ENCODE measurements at regions not wholly inside any gene's neighbourhood (a gene's known extent, or its start where the extent isn't known, plus 50 kb on each side); places are given as distances from the start of the nearest gene placed in this dataset.
"Not testable (repeated sequence)": the region's sequence is repeated elsewhere in the genome, so short reads cannot be mapped to it uniquely, and the experiment has no call there.

GRCh38 chr1:243962541-243962940 lies 88.5 kb upstream of the ZBTB18 start:
- TF ChIP-seq CTCF (conservative IDR thresholded peaks at IDR 0.05; ENCODE audit: low read length): no peak
- H3K4me3 ChIP-seq (ENCODE audit: low read length): no peak overlapping the region
- DNase-seq (ENCODE audit: low read depth): no peak

GRCh38 chr1:243959998-243960397 lies 91.1 kb upstream of the ZBTB18 start:
- DNase-seq (ENCODE audit: low read depth): no peak
- H3K4me3 ChIP-seq (ENCODE audit: low read length): no peak overlapping the region
- no peak for TF ChIP-seq CTCF (conservative IDR thresholded peaks at IDR 0.05; ENCODE audit: low read length)

GRCh38 chr1:243957141-243957540 lies 93.9 kb upstream of the ZBTB18 start:
- no peak for TF ChIP-seq CTCF (conservative IDR thresholded peaks at IDR 0.05; ENCODE audit: low read length)
- no peak overlapping the region for H3K4me3 ChIP-seq (ENCODE audit: low read length)

GRCh38 chr1:243956450-243956849 lies 94.6 kb upstream of the ZBTB18 start:
- DNase-seq (ENCODE audit: low read depth): peak; percentile 41
- no peak for TF ChIP-seq CTCF (conservative IDR thresholded peaks at IDR 0.05; ENCODE audit: low read length)
- no peak overlapping the region for H3K4me3 ChIP-seq (ENCODE audit: low read length)

More at GRCh38 chr1:243957141-243957540, 93.9 kb upstream of the ZBTB18 start:
- DNase-seq (ENCODE audit: low read depth): no peak

GRCh38 chr1:243951207-243951606 lies 99.9 kb upstream of the ZBTB18 start:
- DNase-seq (ENCODE audit: low read depth); H3K4me3 ChIP-seq (ENCODE audit: low read length): not testable (repeated sequence)

- no peak overlapping the region for H3K4me3 ChIP-seq (ENCODE audit: low read length)
- DNase-seq (ENCODE audit: low read depth): peak; percentile 76
- TF ChIP-seq CTCF (conservative IDR thresholded peaks at IDR 0.05; ENCODE audit: low read length): no peak
Observed at GRCh38 chr1:243950166-243950565, 100.1 kb upstream of the AKT3 start.

GRCh38 chr1:243946946-243947345 lies 96.9 kb upstream of the AKT3 start:
- no peak for DNase-seq (ENCODE audit: low read depth)
- no peak overlapping the region for H3K4me3 ChIP-seq (ENCODE audit: low read length)
- TF ChIP-seq CTCF (conservative IDR thresholded peaks at IDR 0.05; ENCODE audit: low read length): peak; percentile 56

- no peak for DNase-seq (ENCODE audit: low read depth)
- no peak for TF ChIP-seq CTCF (conservative IDR thresholded peaks at IDR 0.05; ENCODE audit: low read length)
- no peak overlapping the region for H3K4me3 ChIP-seq (ENCODE audit: low read length)
Observed at GRCh38 chr1:243946253-243946652, 96.2 kb upstream of the AKT3 start.

Measured in AG10803 (cell line).